VCaP (cell line): ENCODE measurements at regions not wholly inside any gene's neighbourhood (a gene's known extent, or its start where the extent isn't known, plus 50 kb on each side); places are given as distances from the start of the nearest gene placed in this dataset.
A peak's percentile ranks its signal among the peaks of the same experiment; 100 is the strongest.
"Not testable (repeated sequence)": the region's sequence is repeated elsewhere in the genome, so short reads cannot be mapped to it uniquely, and the experiment has no call there.

Source experiments
- H3K27ac ChIP-seq: fragments of 450-650 bp; 2 replicates; pipeline ENCODE4 v1.5.1; 2017
- TF ChIP-seq, protein P1 (sequence below): fragments of 450-650 bp; conservative IDR thresholded peaks from 2 replicates; pipeline ENCODE4 v1.5.1; 2017; ENCODE audit warnings: mild to moderate bottlenecking, moderate library complexity

- no peak overlapping the region for H3K27ac ChIP-seq
- TF ChIP-seq, protein P1, sequence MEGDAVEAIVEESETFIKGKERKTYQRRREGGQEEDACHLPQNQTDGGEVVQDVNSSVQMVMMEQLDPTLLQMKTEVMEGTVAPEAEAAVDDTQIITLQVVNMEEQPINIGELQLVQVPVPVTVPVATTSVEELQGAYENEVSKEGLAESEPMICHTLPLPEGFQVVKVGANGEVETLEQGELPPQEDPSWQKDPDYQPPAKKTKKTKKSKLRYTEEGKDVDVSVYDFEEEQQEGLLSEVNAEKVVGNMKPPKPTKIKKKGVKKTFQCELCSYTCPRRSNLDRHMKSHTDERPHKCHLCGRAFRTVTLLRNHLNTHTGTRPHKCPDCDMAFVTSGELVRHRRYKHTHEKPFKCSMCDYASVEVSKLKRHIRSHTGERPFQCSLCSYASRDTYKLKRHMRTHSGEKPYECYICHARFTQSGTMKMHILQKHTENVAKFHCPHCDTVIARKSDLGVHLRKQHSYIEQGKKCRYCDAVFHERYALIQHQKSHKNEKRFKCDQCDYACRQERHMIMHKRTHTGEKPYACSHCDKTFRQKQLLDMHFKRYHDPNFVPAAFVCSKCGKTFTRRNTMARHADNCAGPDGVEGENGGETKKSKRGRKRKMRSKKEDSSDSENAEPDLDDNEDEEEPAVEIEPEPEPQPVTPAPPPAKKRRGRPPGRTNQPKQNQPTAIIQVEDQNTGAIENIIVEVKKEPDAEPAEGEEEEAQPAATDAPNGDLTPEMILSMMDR = no peak
These were observed 175.6 kb downstream of the TBX15 start for GRCh38 chr1:118812555-118812954.

DNA sequence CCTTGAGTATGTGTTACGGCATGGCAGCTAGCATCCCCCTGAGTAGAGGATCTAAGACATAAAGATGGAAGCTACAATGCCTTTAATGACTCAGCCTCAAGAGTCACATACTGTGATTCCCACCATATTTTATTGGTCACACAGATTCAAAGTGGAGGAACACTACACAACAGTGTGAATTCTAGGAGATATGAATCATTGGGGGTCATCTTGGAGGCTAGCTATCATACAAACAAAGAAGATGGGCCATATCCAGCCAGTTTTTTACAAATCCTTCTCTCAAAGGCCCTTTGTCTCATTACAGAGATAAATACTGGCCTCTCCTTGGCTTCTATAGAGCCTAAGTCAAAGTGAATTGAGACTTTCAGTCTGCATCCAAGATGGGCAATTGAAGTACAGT lies 177.0 kb downstream of the TBX15 start:
- H3K27ac ChIP-seq = no peak overlapping the region
- TF ChIP-seq, protein P1 = no peak

DNA sequence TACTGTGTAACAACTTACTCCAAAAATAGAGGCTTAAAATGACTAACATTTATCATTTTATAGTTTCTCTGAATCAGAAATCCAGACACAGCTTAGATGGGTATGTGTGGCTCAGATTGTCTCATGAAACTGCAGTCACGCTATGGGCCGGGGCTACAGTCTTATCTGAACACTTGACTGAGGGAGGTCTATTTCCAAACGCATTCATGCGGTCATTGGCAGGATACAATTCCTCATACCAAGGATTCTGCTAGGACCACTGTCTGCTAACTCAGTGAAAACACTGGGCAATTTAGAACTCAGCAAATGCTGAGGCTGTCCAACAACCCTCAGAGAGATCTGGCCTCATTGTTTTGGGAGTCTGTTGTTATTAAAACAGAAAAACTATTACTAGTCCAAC lies 178.6 kb downstream of the TBX15 start:
- TF ChIP-seq, protein P1 = no peak

GRCh38 chr1:118803128-118803527 lies 185.0 kb downstream of the TBX15 start:
- H3K27ac ChIP-seq = not testable (repeated sequence)

More for the DNA sequence above, 178.6 kb downstream of the TBX15 start:
- H3K27ac ChIP-seq = no peak overlapping the region

DNA sequence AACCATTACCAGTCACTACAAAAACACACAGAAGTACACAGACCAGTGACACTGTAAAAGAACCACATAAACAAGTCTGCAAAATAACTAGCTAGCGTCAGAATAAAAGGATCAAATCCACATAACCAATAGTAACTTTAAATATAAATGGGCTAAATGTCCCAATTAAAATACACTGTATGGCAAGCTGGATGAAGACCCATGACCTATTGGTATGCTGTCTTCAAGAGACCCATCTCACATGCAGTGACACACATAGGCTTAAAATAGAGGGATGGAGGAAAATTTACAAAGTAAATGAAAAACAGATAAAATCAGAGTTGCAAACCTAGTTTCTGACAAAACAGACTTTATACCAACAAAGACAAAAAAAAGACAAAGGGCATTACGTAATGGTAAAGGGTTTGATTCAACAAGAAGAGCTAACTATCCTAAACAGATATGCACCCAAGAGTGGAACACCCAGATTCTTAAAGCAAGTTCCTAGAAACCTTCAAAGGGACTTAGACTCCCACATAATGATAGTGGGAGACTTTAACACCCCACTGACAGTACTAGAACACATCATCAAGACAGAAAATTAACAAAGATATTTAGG lies 196.9 kb downstream of the TBX15 start:
- TF ChIP-seq, protein P1 = no peak
- H3K27ac ChIP-seq = no peak overlapping the region

- TF ChIP-seq, protein P1 = no peak
- peak overlapping the region; percentile 63 for H3K27ac ChIP-seq
These were observed 199.7 kb downstream of the TBX15 start for GRCh38 chr1:118788463-118788862.

GRCh38 chr1:118786454-118787155 lies 201.5 kb downstream of the TBX15 start:
- H3K27ac ChIP-seq = no peak overlapping the region
- TF ChIP-seq, protein P1 = no peak

DNA sequence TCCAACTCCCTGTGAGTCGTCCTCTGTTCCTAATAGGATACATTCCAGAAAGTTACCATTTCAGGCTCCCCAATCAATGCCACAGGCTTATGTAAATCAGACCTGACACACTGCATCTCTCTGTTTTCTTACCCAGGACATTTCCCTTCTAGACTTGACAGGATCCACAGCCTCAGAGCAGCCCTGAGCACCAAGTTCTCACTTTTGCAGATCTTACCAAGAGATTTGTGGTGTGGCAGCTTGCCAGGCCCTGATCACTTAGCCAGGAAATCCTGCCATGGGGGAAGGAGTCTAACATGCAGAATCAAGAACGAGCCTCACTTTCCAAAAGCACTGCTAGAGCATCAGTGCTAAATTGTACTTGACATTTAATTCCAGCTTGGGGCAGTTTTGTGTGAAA lies 202.9 kb downstream of the TBX15 start:
- TF ChIP-seq, protein P1 = no peak
- peak overlapping the region; percentile 44 for H3K27ac ChIP-seq
